GM18517 (cell line): ENCODE measurements at regions not wholly inside any gene's neighbourhood (a gene's known extent, or its start where the extent isn't known, plus 50 kb on each side); places are given as distances from the start of the nearest gene placed in this dataset.

Source experiments
- ATAC-seq: cut with Tn5 transposase; IDR thresholded peaks from one replicate; pipeline ENCODE4 v1.9.1; 2021; ENCODE audit warnings: mild to moderate bottlenecking, moderate library complexity; ENCODE audit not compliant: unreplicated experiment

DNA sequence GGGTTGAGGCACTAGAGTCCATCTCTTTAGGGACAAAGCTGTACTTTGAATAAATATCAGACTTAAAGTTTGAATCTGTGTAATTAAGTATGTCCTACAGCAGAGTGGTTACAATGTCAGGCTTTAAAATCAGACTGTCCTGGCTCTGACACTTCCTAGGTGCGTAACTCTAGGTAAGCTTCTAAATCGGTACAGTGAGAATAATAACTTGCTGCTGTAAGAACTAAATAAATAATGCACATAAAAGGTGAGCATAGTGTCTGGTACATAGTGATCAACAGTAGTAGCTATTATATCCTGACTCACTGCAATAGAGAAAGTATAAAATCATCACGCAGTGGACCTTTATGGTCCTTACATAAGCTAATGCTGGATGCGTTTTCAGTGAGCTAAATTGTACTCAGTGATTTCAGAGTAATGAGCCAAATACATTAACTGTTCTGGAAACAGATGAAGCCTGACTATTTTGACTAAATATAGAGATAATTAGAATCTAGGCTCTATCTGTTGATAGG lies 72.2 kb upstream of the PDK4 start:
- ATAC-seq: no peak

DNA sequence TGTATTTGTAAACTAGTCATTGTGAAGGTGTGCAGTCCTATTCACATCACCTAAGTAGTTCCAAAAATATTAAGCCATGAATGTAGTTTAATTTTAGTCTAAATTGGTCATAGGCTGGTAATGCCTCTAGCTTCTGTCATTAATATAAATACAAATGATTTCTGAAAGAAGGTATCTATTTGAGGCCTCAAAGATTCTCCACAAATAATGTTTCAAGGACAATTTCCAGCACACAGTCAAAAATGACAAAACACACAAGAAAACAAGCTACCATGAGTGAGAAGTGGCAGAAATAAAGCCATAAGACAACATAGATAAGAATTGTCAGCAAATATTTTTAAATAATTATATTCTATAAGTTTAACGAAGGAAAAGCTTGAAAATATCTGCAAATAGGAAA lies 66.7 kb upstream of the PDK4 start:
- ATAC-seq: no peak

DNA sequence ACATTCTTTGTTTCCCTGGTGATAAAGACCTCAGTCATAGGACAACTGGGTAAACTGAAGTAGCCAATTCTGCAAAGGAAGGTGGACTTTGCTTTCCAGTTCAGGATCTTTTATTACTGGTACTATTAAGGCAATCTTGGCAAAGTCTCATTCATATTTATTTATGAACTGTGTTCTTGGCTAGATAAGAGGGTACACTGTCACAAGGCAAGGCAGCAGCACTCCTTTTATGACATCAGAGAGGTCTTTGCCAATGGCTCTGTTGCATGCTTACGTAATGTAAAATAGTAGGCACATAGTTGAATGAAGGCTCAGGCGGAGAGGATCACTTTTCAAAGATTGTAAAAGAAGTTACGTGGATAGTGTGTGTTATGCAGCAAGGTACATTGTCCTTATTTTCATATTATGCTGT lies 63.7 kb upstream of the PDK4 start:
- ATAC-seq: no peak

DNA sequence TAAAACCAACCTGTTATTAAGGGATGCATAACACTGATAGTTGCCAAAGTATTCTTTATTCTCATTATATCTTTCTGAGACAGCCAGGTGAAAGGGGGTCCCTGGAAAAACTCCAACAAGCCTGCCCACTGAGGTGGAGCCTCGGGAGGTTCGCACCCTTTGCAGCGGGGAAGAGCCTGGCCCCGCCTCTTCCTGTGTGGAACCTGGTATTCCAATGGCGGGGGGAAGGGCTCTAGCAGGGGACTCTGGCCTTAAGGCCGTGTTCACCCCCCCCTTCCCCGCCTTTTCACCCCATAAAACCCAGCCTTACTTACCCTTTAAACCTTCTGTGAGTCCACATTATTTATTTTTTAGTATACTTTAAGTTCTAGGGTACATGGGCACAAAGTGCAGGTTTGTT lies 62.4 kb upstream of the PDK4 start:
- no peak for ATAC-seq

DNA sequence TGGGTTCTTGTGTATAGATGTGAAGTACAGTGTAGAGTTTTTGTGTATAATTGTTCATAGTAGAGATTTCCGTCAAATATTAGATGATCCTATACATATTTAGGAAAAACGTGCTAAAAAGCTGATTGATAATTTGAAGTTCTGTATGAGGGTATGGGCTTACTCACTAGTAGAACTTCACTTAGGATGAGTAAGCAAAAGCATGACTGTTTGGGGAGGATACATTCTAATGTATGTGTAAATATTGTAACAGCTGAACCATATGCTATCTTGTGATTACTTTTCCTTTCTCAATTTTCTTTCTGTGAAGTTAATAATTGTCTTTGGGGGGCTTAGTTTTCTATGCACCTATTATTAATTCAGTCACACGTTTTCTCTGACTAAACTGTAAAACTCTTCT lies 53.2 kb upstream of the PDK4 start:
- no peak for ATAC-seq

DNA sequence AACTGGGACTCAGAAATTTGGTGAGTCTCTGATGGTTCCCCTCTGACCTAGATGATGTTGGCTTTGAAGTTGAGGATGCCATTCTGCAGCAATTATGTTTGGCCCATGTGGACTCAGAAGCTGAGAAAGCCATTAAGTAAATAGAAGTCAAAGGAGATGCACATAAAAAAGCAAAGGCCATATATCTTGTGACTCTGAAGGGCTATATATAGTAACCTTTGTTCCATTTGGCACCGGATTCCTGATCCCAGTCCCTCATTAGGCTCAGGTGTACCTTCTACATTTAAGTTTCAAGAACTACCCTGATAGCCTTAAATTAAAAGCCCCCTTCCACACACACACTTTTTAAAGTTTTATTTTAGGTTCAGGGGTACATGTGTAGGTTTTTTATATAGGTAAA lies 50.0 kb upstream of the PDK4 start:
- no peak for ATAC-seq
